BLaER1 (cell line): ENCODE measurements at regions not wholly inside any gene's neighbourhood (a gene's known extent, or its start where the extent isn't known, plus 50 kb on each side); places are given as distances from the start of the nearest gene placed in this dataset.

ENCODE experiments used
- H3K27ac ChIP-seq: shearing (Covaris generic); formaldehyde crosslinking; 2 replicates; pipeline ENCODE4 v1.8.1; 2022
- H3K27me3 ChIP-seq: shearing (Covaris generic); formaldehyde crosslinking; 2 replicates; pipeline ENCODE4 v1.8.1; 2022
- H3K36me3 ChIP-seq: shearing (Covaris generic); formaldehyde crosslinking; 2 replicates; pipeline ENCODE4 v1.8.1; 2022
- H3K4me1 ChIP-seq: shearing (Covaris generic); formaldehyde crosslinking; 2 replicates; pipeline ENCODE4 v1.8.1; 2022
- H3K4me2 ChIP-seq: shearing (Covaris generic); formaldehyde crosslinking; 2 replicates; pipeline ENCODE4 v1.8.1; 2022
- H3K4me3 ChIP-seq: shearing (Covaris generic); formaldehyde crosslinking; 2 replicates; pipeline ENCODE4 v1.8.1; 2022
- H3K9ac ChIP-seq: shearing (Covaris generic); formaldehyde crosslinking; 2 replicates; pipeline ENCODE4 v1.8.1; 2022
- H3K9me3 ChIP-seq: shearing (Covaris generic); formaldehyde crosslinking; 2 replicates; pipeline ENCODE4 v1.8.1; 2022
- H4K20me1 ChIP-seq: shearing (Covaris generic); formaldehyde crosslinking; 2 replicates; pipeline ENCODE4 v1.8.1; 2022
- Cebpa-rat ChIP-seq: shearing (Covaris generic); IDR thresholded peaks from 2 replicates; pipeline ENCODE4 v1.8.1; 2022

- peaks cover 17% of the 10 kb centered on the region for H3K4me1 ChIP-seq
- no peaks in the 10 kb centered on the region for H3K9me3 ChIP-seq
- no peak overlapping the region for H3K4me3 ChIP-seq
- no peaks in the 10 kb centered on the region for H3K27me3 ChIP-seq
- H3K4me2 ChIP-seq, result no peak overlapping the region
- H4K20me1 ChIP-seq, result no peaks in the 10 kb centered on the region
- TF ChIP-seq Cebpa-rat, result no peak
- H3K36me3 ChIP-seq, result no peaks in the 10 kb centered on the region
- no peak overlapping the region for H3K27ac ChIP-seq
- H3K9ac ChIP-seq, result no peak overlapping the region
Measured at GRCh38 chr5:91266184-91266705, 116.9 kb downstream of the ARRDC3 start.

GRCh38 chr5:91264311-91265051 lies 118.6 kb downstream of the ARRDC3 start:
- Histone ChIP-seq H3K9ac (no peak overlapping the region), H3K27me3 (no peaks in the 10 kb centered on the region), H3K4me3 (no peak overlapping the region), H3K4me1 (peaks cover 15% of the 10 kb centered on the region), H3K4me2 (no peak overlapping the region), H3K27ac (no peak overlapping the region), H4K20me1 (no peaks in the 10 kb centered on the region), H3K9me3 (no peaks in the 10 kb centered on the region), H3K36me3 (no peaks in the 10 kb centered on the region)
- TF ChIP-seq Cebpa-rat, result no peak

DNA sequence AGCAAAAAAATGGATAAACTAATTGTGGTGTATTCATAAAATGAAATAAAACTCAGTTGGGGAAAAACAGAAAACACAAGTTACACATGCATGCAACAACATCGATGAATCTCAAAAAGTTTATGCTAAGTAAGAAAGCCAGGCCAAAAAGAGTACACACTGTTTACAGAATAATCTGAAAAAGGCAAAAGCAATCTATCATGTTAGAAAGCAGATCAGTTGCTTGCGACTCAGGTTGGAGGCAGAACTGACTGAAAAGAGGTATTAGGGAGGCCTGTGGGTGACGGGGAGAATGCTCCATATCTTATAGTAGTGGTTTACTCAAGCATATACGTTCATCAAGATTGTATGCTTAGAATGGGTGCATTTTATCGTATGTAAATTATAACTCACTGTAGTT lies 119.2 kb downstream of the ARRDC3 start:
- no peaks in the 10 kb centered on the region for H3K27me3 ChIP-seq
- H3K4me1 ChIP-seq, result peaks cover 9% of the 10 kb centered on the region
- no peaks in the 10 kb centered on the region for H4K20me1 ChIP-seq
- H3K4me3 ChIP-seq, result no peak overlapping the region
- H3K9ac ChIP-seq, result no peak overlapping the region
- no peak overlapping the region for H3K4me2 ChIP-seq
- H3K27ac ChIP-seq, result no peak overlapping the region
- TF ChIP-seq Cebpa-rat, result no peak
- H3K9me3 ChIP-seq, result no peaks in the 10 kb centered on the region
- H3K36me3 ChIP-seq, result no peaks in the 10 kb centered on the region

GRCh38 chr5:91257301-91257700 lies 125.8 kb downstream of the ARRDC3 start:
- H3K27me3 ChIP-seq, result no peaks in the 10 kb centered on the region
- no peaks in the 10 kb centered on the region for H4K20me1 ChIP-seq
- no peak for TF ChIP-seq Cebpa-rat
- H3K27ac ChIP-seq, result no peak overlapping the region
- H3K4me1 ChIP-seq, result peaks cover 7% of the 10 kb centered on the region; the same call in 1 of the 2 replicates
- H3K4me2 ChIP-seq, result no peak overlapping the region
- H3K4me3 ChIP-seq, result no peak overlapping the region
- no peak overlapping the region for H3K9ac ChIP-seq
- no peaks in the 10 kb centered on the region for H3K36me3 ChIP-seq
- no peaks in the 10 kb centered on the region for H3K9me3 ChIP-seq

DNA sequence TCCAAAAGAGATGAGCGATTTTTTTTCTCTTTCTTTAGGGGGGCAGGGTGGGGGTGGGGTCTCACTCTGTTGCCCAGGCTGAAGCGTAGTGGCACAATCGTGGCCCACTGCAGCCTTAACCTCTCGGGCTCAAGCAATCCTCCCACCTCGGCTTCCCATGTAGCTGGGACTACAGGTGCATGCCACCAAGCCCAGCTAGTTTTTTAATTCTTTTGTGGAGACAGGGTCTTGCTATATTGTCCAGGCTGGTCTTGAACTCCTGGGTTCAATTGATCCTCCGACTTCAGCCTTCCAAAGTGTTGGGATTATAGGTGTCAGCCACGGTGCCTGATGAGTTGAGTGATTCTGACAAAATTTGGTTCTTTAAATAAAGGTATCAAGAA lies 127.0 kb downstream of the ARRDC3 start:
- TF ChIP-seq Cebpa-rat, result no peak
- Histone ChIP-seq H4K20me1 (no peaks in the 10 kb centered on the region), H3K36me3 (no peaks in the 10 kb centered on the region), H3K4me3 (no peak overlapping the region), H3K4me2 (no peak overlapping the region), H3K27ac (no peak overlapping the region), H3K27me3 (no peaks in the 10 kb centered on the region), H3K9me3 (no peaks in the 10 kb centered on the region), H3K4me1 (peaks cover 7% of the 10 kb centered on the region; the same call in 1 of the 2 replicates), H3K9ac (no peak overlapping the region)

DNA sequence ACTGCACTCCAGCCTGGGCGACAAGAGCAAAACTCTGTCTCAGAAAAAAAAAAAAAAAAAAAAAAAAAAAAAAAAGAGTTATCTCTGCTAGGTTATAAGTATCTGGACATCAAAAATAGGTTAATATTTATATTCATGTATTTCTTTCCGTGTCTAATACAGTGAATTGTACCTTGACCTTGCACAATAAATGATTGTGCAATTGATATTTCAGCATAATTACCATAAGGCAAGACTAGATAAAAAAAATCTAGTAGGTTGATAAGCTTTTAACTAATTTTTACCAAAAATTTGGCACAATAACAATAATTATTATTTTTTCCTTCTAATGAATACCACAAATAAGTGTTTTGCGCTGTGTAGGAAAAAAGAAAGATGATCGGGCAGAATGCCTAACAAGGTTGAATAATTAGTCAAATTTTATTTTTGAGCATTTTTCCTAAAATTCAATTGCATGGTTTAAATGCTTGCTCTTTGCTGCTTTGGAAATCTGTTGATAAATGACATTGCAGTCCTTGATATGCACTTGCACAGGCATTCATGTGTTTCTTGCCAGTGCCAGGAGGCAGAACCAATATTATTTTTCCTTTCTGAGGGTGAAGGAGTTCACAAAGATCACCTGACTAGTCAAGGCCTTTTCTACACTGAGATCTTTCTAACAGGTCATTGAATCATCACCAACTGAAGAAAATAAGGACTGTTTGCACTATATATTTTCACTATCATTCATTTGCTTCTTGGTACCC lies 127.5 kb downstream of the ARRDC3 start:
- TF ChIP-seq Cebpa-rat, result no peak
- Histone ChIP-seq H3K4me1 (peaks cover 7% of the 10 kb centered on the region; the same call in 1 of the 2 replicates), H3K27ac (no peak overlapping the region), H3K4me3 (no peak overlapping the region), H3K9ac (no peak overlapping the region), H3K27me3 (no peaks in the 10 kb centered on the region), H3K36me3 (no peaks in the 10 kb centered on the region), H3K4me2 (no peak overlapping the region), H3K9me3 (no peaks in the 10 kb centered on the region), H4K20me1 (no peaks in the 10 kb centered on the region)

GRCh38 chr5:91252916-91253315 lies 130.2 kb downstream of the ARRDC3 start:
- no peak for TF ChIP-seq Cebpa-rat
- Histone ChIP-seq H3K9me3 (no peaks in the 10 kb centered on the region), H3K27ac (no peak overlapping the region)

DNA sequence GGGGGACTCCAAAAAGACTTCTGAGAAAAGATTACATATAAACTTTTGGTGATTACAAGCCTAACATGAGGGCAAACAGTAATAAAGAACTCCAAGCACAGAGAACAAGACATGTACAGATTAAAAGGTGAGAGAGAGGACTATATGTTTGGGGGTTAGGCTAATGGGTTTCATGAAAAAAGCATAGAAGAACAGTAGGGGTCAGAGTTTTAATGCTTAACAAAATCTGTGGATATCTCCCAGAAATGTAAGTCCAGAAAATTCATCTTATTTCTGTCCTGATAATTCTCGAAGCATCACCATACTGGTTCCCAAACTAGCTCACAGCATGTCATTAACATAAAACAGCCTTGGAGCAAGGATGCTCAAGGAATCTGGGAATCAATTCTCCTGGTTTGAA lies 137.2 kb downstream of the ARRDC3 start:
- Histone ChIP-seq H4K20me1 (no peaks in the 10 kb centered on the region), H3K4me3 (no peak overlapping the region), H3K27ac (no peak overlapping the region), H3K9ac (no peak overlapping the region), H3K36me3 (no peaks in the 10 kb centered on the region), H3K9me3 (peaks cover 9% of the 10 kb centered on the region; the same call in 1 of the 2 replicates), H3K4me1 (no peaks in the 10 kb centered on the region), H3K27me3 (no peaks in the 10 kb centered on the region), H3K4me2 (no peak overlapping the region)
- TF ChIP-seq Cebpa-rat, result no peak

More at GRCh38 chr5:91252916-91253315, 130.2 kb downstream of the ARRDC3 start:
- no peak overlapping the region for H3K4me3 ChIP-seq
- H3K27me3 ChIP-seq, result no peaks in the 10 kb centered on the region
- no peak overlapping the region for H3K9ac ChIP-seq
- peak overlapping the region; percentile 12 for H3K4me2 ChIP-seq
- H4K20me1 ChIP-seq, result no peaks in the 10 kb centered on the region
- H3K36me3 ChIP-seq, result no peaks in the 10 kb centered on the region
- H3K4me1 ChIP-seq, result peaks cover 7% of the 10 kb centered on the region; the same call in 1 of the 2 replicates

GRCh38 chr5:91245074-91245452 lies 138.1 kb downstream of the ARRDC3 start:
- peaks cover 9% of the 10 kb centered on the region; the same call in 1 of the 2 replicates for H3K9me3 ChIP-seq
- no peak overlapping the region for H3K4me2 ChIP-seq
- H3K9ac ChIP-seq, result no peak overlapping the region
- H3K27me3 ChIP-seq, result no peaks in the 10 kb centered on the region
- H3K36me3 ChIP-seq, result no peaks in the 10 kb centered on the region
- no peak overlapping the region for H3K27ac ChIP-seq
- no peak for TF ChIP-seq Cebpa-rat
- H4K20me1 ChIP-seq, result no peaks in the 10 kb centered on the region
- no peaks in the 10 kb centered on the region for H3K4me1 ChIP-seq
- no peak overlapping the region for H3K4me3 ChIP-seq
